Ramos (cell line): ENCODE measurements at regions not wholly inside any gene's neighbourhood (a gene's known extent, or its start where the extent isn't known, plus 50 kb on each side); places are given as distances from the start of the nearest gene placed in this dataset.

Experiments used
- in situ Hi-C: fragments of 300-500 bp; cut with MboI; formaldehyde crosslinking; loops from one replicate; pipeline ENCODE4 v1.14.3; 2022; ENCODE audit warnings: low sequenced_read_pairs; ENCODE audit not compliant: unreplicated experiment

- in situ Hi-C loops, result no loop called here
These were observed 385.5 kb downstream of the LPIN1 start for GRCh38 chr2:12131975-12132374.

GRCh38 chr2:12141618-12142258 is 395.3 kb downstream of the LPIN1 start:
- in situ Hi-C loops, result no loop called here

- in situ Hi-C loops, result no loop called here
These were observed 405.3 kb downstream of the LPIN1 start for GRCh38 chr2:12151716-12152115.

- in situ Hi-C loops, result no loop called here
These were observed 406.5 kb downstream of the LPIN1 start for GRCh38 chr2:12152888-12153287.

GRCh38 chr2:12155303-12156051 is 409.0 kb downstream of the LPIN1 start:
- in situ Hi-C loops, result no loop called here

- in situ Hi-C loops, result no loop called here
These were observed 409.9 kb downstream of the LPIN1 start for GRCh38 chr2:12156349-12156748.

GRCh38 chr2:12161085-12161484 is 414.7 kb downstream of the LPIN1 start:
- in situ Hi-C loops, result no loop called here

GRCh38 chr2:12162269-12163247 is 416.1 kb downstream of the LPIN1 start:
- in situ Hi-C loops, result no loop called here

GRCh38 chr2:12163866-12164265 is 417.4 kb downstream of the LPIN1 start:
- in situ Hi-C loops, result no loop called here

GRCh38 chr2:12164689-12165088 is 418.3 kb downstream of the LPIN1 start:
- in situ Hi-C loops, result no loop called here

GRCh38 chr2:12167525-12168317 is 421.3 kb downstream of the LPIN1 start:
- in situ Hi-C loops, result no loop called here

GRCh38 chr2:12168354-12168753 is 421.9 kb downstream of the LPIN1 start:
- in situ Hi-C loops, result no loop called here

- in situ Hi-C loops, result no loop called here
These were observed 422.5 kb downstream of the LPIN1 start for GRCh38 chr2:12168791-12169388.

GRCh38 chr2:12169721-12170120 is 423.3 kb downstream of the LPIN1 start:
- in situ Hi-C loops, result no loop called here

GRCh38 chr2:12170121-12170520 is 423.7 kb downstream of the LPIN1 start:
- in situ Hi-C loops, result no loop called here

- in situ Hi-C loops, result no loop called here
These were observed 427.0 kb downstream of the LPIN1 start for GRCh38 chr2:12173271-12173942.

GRCh38 chr2:12173943-12174340 is 427.5 kb downstream of the LPIN1 start:
- in situ Hi-C loops, result no loop called here

GRCh38 chr2:12175323-12175722 is 428.9 kb downstream of the LPIN1 start:
- in situ Hi-C loops, result no loop called here
